CD4-positive, alpha-beta T cell (primary cell): ENCODE measurements at regions not wholly inside any gene's neighbourhood (a gene's known extent, or its start where the extent isn't known, plus 50 kb on each side); places are given as distances from the start of the nearest gene placed in this dataset.

Source experiments
- ATAC-seq: fragments of 200-7000 bp; cut with Tn5 transposase; one replicate; pipeline ENCODE4 v1.10.0; 2022; ENCODE audit warnings: mild to moderate bottlenecking; ENCODE audit not compliant: poor library complexity
- CTCF ChIA-PET: fragments of 350-600 bp; sonication (Branson Sonifier 250); formaldehyde crosslinking; loops from one replicate; lab custom pipeline; 2021; ENCODE audit warnings: antibody characterized with exemption, inconsistent platforms; lab: Charles Lee
- POLR2A ChIA-PET: fragments of 350-600 bp; sonication (Branson Sonifier 250); formaldehyde crosslinking; loops from one replicate; lab custom pipeline; 2021; ENCODE audit warnings: antibody characterized with exemption, inconsistent platforms; lab: Charles Lee
- DNase-seq, 14 experiments: peaks; one replicate each; pipeline ENCODE4 v3.0.0-alpha.2; 2013 to 2020; ENCODE audit warnings: mixed read lengths in 2 of 14
- H3K27ac ChIP-seq, 2 donors: one replicate each; pipeline versions ENCODE4 v1.5.1 to v1.7.0; 2013; ENCODE audit warnings: low read length in 2 of 2, low read depth in 1 of 2, mild to moderate bottlenecking in 1 of 2
- H3K27me3 ChIP-seq, 2 experiments: 1 replicate in 1 of 2; 2 replicates in 1 of 2; pipeline versions ENCODE4 v1.6.1 to v1.7.0; 2013; ENCODE audit warnings: low read length in 2 of 2, control low read depth in 1 of 2, mild to moderate bottlenecking in 1 of 2, moderate library complexity in 1 of 2; ENCODE audit not compliant: insufficient read depth in 2 of 2, control insufficient read depth in 1 of 2
- H3K36me3 ChIP-seq: one replicate; pipeline ENCODE4 v1.6.1; 2013; ENCODE audit warnings: low read length, control low read depth; ENCODE audit not compliant: insufficient read depth
- H3K4me1 ChIP-seq: one replicate; pipeline ENCODE4 v1.6.1; 2013; ENCODE audit warnings: low read length, control low read depth; ENCODE audit not compliant: insufficient read depth
- H3K4me3 ChIP-seq: one replicate; pipeline ENCODE4 v1.5.1; 2013; ENCODE audit warnings: mild to moderate bottlenecking, low read length, moderate library complexity
- H3K9me3 ChIP-seq, 2 experiments: 1 replicate in 1 of 2; 2 replicates in 1 of 2; pipeline versions ENCODE4 v1.6.1 to v1.7.0; 2013; ENCODE audit warnings: low read length in 2 of 2, mild to moderate bottlenecking in 2 of 2, control low read depth in 1 of 2, moderate library complexity in 1 of 2; ENCODE audit not compliant: control insufficient read depth in 1 of 2, insufficient read depth in 1 of 2
- H3K27ac Mint-ChIP-seq: one replicate; pipeline ENCODE4 v1.8.0; 2020; ENCODE audit warnings: mixed read lengths
- H3K27me3 Mint-ChIP-seq: one replicate; pipeline ENCODE4 v1.8.0; 2021; ENCODE audit warnings: mixed read lengths
- H3K36me3 Mint-ChIP-seq: one replicate; pipeline ENCODE4 v1.8.0; 2021; ENCODE audit warnings: low read depth, mixed read lengths
- H3K4me1 Mint-ChIP-seq: one replicate; pipeline ENCODE4 v1.8.0; 2021; ENCODE audit warnings: low read depth, mixed read lengths
- H3K4me3 Mint-ChIP-seq: one replicate; pipeline ENCODE4 v1.8.0; 2020; ENCODE audit warnings: mild to moderate bottlenecking, mixed read lengths
- H3K9me3 Mint-ChIP-seq: one replicate; pipeline ENCODE4 v1.8.0; 2020; ENCODE audit warnings: mixed read lengths
- intact Hi-C, 2 experiments: fragments of 100-400 bp; cut with DNase I in 1 of 2; cut with micrococcal nuclease in 1 of 2; formaldehyde crosslinking; loops; one replicate each; pipeline versions ENCODE4 v1.15.1 to v1.9.0; 2023 to 2025; cut with DNase I, micrococcal nuclease
- TF ChIP-seq, protein P1 (sequence below): fragments of 200-600 bp; IDR thresholded peaks from one replicate; pipeline ENCODE4 v1.8.0; 2022; ENCODE audit warnings: antibody characterized with exemption, mild to moderate bottlenecking

DNA sequence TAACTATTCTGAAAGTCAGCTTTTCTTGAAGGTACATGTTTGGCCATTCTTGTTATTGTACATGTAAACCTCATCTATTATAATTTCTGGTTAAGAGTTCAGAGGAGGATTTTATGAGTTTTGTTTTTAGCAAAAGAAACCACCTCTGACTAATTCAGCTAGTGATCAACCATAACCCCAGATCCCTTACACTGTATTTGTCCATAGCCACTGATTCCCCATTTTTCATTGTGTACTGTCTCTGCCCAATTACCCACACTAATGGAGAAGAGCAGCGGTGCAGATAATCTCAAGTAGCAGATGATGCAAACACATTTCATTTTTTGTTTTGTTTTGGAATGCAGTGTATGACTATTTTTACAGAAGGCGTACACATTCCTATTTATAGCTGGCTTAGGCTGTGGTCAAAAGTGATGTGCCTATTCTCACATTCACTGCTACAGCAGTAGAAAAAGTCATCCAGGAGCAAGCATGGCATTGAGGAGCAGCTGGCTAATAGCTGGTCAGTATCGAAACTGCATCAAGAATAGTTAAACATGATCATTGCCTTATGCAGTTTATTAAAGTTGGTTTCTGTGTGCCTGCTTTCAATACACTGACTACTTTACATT lies 988.3 kb downstream of the DTWD2 start:
- no peaks in the 10 kb centered on the region for H3K27me3 Mint-ChIP-seq
- DNase-seq = no peak
- Histone ChIP-seq H3K36me3 (no peaks in the 10 kb centered on the region), H3K9me3 (no peaks in the 10 kb centered on the region), H3K27ac (no peak overlapping the region), H3K4me3 (no peak overlapping the region), H3K27me3 (no peaks in the 10 kb centered on the region), H3K4me1 (no peaks in the 10 kb centered on the region)
- TF ChIP-seq, protein P1, sequence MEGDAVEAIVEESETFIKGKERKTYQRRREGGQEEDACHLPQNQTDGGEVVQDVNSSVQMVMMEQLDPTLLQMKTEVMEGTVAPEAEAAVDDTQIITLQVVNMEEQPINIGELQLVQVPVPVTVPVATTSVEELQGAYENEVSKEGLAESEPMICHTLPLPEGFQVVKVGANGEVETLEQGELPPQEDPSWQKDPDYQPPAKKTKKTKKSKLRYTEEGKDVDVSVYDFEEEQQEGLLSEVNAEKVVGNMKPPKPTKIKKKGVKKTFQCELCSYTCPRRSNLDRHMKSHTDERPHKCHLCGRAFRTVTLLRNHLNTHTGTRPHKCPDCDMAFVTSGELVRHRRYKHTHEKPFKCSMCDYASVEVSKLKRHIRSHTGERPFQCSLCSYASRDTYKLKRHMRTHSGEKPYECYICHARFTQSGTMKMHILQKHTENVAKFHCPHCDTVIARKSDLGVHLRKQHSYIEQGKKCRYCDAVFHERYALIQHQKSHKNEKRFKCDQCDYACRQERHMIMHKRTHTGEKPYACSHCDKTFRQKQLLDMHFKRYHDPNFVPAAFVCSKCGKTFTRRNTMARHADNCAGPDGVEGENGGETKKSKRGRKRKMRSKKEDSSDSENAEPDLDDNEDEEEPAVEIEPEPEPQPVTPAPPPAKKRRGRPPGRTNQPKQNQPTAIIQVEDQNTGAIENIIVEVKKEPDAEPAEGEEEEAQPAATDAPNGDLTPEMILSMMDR = no peak
- H3K4me3 Mint-ChIP-seq = no peak overlapping the region
- H3K27ac Mint-ChIP-seq = no peak overlapping the region
- H3K36me3 Mint-ChIP-seq = no peaks in the 10 kb centered on the region
- intact Hi-C loops = no loop called here
- no peak for ATAC-seq
- ChIA-PET CTCF (no interaction called here), POLR2A (no interaction called here)
- no peaks in the 10 kb centered on the region for H3K4me1 Mint-ChIP-seq
- H3K9me3 Mint-ChIP-seq = no peaks in the 10 kb centered on the region

DNA sequence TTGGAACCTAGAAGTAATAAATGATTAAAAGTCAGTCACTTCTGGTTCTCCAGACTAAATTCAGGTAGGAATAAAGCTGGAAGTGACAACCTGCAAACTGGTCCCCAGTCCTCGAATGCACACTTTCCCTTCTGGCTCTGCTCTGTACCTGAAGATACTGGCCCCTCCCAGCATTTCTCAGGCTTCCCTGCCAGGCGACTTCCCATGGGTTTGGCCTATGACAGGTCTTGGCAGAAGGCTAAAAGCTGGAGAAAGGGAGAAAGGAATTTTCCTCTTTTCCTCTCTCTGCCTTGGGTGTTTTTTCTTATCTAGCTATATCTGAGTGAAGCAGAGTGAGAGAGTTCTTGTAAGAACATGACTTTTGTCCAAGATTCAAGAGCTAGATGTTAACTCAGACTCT lies 1005.7 kb downstream of the DTWD2 start:
- no peaks in the 10 kb centered on the region for H3K27me3 ChIP-seq
- Mint-ChIP-seq H3K27me3 (no peaks in the 10 kb centered on the region), H3K27ac (no peak overlapping the region), H3K4me1 (no peaks in the 10 kb centered on the region), H3K4me3 (no peak overlapping the region), H3K36me3 (no peaks in the 10 kb centered on the region), H3K9me3 (peaks cover 5% of the 10 kb centered on the region)
- DNase-seq = no peak
- TF ChIP-seq, protein P1 = no peak
- intact Hi-C loops = no loop called here
- no peak overlapping the region for H3K27ac ChIP-seq
- H3K4me1 ChIP-seq = no peaks in the 10 kb centered on the region
- CTCF ChIA-PET = no interaction called here
- peaks cover 0 to 4% of the 10 kb centered on the region in 2 experiments for H3K9me3 ChIP-seq
- POLR2A ChIA-PET = no interaction called here
- no peak overlapping the region for H3K4me3 ChIP-seq
- no peak for ATAC-seq
- no peaks in the 10 kb centered on the region for H3K36me3 ChIP-seq

DNA sequence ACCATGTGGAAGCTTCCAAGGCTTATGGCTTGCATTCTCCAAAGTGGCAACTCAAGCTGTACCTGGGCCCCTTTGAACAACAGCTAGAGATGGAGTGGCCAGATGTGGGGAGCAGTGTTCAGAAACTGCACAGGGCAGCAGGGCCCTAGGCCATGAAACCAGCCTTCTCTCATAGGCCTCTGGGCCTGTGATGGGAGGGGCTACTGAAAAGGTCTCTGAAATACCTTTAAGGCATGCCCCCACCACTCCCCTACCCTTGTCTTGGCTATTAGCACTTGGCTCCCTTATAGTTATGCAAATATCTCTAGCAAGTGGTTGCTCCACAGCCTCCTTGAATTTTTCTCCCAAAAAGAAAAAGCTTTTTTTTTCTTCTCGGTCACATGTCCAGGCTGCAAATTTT lies 1014.6 kb downstream of the DTWD2 start:
- Histone ChIP-seq H3K27me3 (no peaks in the 10 kb centered on the region), H3K27ac (no peak overlapping the region), H3K9me3 (peaks cover 6% of the 10 kb centered on the region in 2 experiments), H3K4me1 (no peaks in the 10 kb centered on the region), H3K4me3 (no peak overlapping the region), H3K36me3 (no peaks in the 10 kb centered on the region)
- DNase-seq = no peak
- H3K4me1 Mint-ChIP-seq = no peaks in the 10 kb centered on the region
- intact Hi-C loops = no loop called here
- TF ChIP-seq, protein P1 = no peak
- ChIA-PET POLR2A (no interaction called here), CTCF (no interaction called here)
- H3K27ac Mint-ChIP-seq = no peak overlapping the region
- H3K27me3 Mint-ChIP-seq = no peaks in the 10 kb centered on the region
- H3K9me3 Mint-ChIP-seq = peaks cover 6% of the 10 kb centered on the region
- ATAC-seq = no peak
- no peaks in the 10 kb centered on the region for H3K36me3 Mint-ChIP-seq
- no peak overlapping the region for H3K4me3 Mint-ChIP-seq
